ENCODE measurements at regions not wholly inside any gene's neighbourhood (a gene's known extent, or its start where the extent isn't known, plus 50 kb on each side); places are given as distances from the start of the nearest gene placed in this dataset.

- TF ChIP-seq CTCF (IDR thresholded peaks at IDR 0.05; ENCODE audit: control insufficient read depth, extremely low read depth, insufficient read depth): no peak
- DNase-seq (ENCODE audit: low read depth): peak; percentile 4
Measured at GRCh38 chr5:166509085-166509484, 1782.4 kb upstream of the WWC1 start.

GRCh38 chr5:166517976-166518375 lies 1773.5 kb upstream of the WWC1 start:
- DNase-seq (ENCODE audit: low read depth): no peak
- H3K4me3 ChIP-seq (ENCODE audit: low read depth, low read length): no peak overlapping the region
- no peak for TF ChIP-seq CTCF (IDR thresholded peaks at IDR 0.05; ENCODE audit: control insufficient read depth, extremely low read depth, insufficient read depth)

More at GRCh38 chr5:166509085-166509484, 1782.4 kb upstream of the WWC1 start:
- H3K4me3 ChIP-seq (ENCODE audit: low read depth, low read length): no peak overlapping the region

- DNase-seq (ENCODE audit: low read depth): no peak
- no peak for TF ChIP-seq CTCF (IDR thresholded peaks at IDR 0.05; ENCODE audit: control insufficient read depth, extremely low read depth, insufficient read depth)
- H3K4me3 ChIP-seq (ENCODE audit: low read depth, low read length): no peak overlapping the region
Measured at GRCh38 chr5:166523206-166523605, 1768.2 kb upstream of the WWC1 start.

GRCh38 chr5:166529200-166529599 lies 1762.2 kb upstream of the WWC1 start:
- TF ChIP-seq CTCF (IDR thresholded peaks at IDR 0.05; ENCODE audit: control insufficient read depth, extremely low read depth, insufficient read depth): no peak
- no peak for DNase-seq (ENCODE audit: low read depth)

GRCh38 chr5:166532456-166533220 lies 1758.8 kb upstream of the WWC1 start:
- H3K4me3 ChIP-seq (ENCODE audit: low read depth, low read length): no peak overlapping the region
- TF ChIP-seq CTCF (IDR thresholded peaks at IDR 0.05; ENCODE audit: control insufficient read depth, extremely low read depth, insufficient read depth): no peak
- no peak for DNase-seq (ENCODE audit: low read depth)

More at GRCh38 chr5:166529200-166529599, 1762.2 kb upstream of the WWC1 start:
- H3K4me3 ChIP-seq (ENCODE audit: low read depth, low read length): no peak overlapping the region

GRCh38 chr5:166535641-166536040 lies 1755.8 kb upstream of the WWC1 start:
- TF ChIP-seq CTCF (IDR thresholded peaks at IDR 0.05; ENCODE audit: control insufficient read depth, extremely low read depth, insufficient read depth): no peak

GRCh38 chr5:166540156-166540555 lies 1751.3 kb upstream of the WWC1 start:
- no peak for DNase-seq (ENCODE audit: low read depth)
- TF ChIP-seq CTCF (IDR thresholded peaks at IDR 0.05; ENCODE audit: control insufficient read depth, extremely low read depth, insufficient read depth): no peak
- no peak overlapping the region for H3K4me3 ChIP-seq (ENCODE audit: low read depth, low read length)

More at GRCh38 chr5:166535641-166536040, 1755.8 kb upstream of the WWC1 start:
- no peak overlapping the region for H3K4me3 ChIP-seq (ENCODE audit: low read depth, low read length)
- peak; percentile 67 for DNase-seq (ENCODE audit: low read depth)

Measured in LNCaP clone FGC (cell line).